DMS53 treated with DMSO at 0.1 percent for 48 hours (cell line): ENCODE measurements at regions not wholly inside any gene's neighbourhood (a gene's known extent, or its start where the extent isn't known, plus 50 kb on each side); places are given as distances from the start of the nearest gene placed in this dataset.

Experiments
- DNase-seq: peaks from one replicate; lab custom pipeline; 2025; ENCODE audit not compliant: unreplicated experiment; lab: John Stamatoyannopoulos, UW

- no peak for DNase-seq
Observed at GRCh38 chr1:193520472-193520871, 334.1 kb upstream of the B3GALT2 start.

GRCh38 chr1:193519922-193520321 lies 333.5 kb upstream of the B3GALT2 start:
- DNase-seq, result no peak

DNA sequence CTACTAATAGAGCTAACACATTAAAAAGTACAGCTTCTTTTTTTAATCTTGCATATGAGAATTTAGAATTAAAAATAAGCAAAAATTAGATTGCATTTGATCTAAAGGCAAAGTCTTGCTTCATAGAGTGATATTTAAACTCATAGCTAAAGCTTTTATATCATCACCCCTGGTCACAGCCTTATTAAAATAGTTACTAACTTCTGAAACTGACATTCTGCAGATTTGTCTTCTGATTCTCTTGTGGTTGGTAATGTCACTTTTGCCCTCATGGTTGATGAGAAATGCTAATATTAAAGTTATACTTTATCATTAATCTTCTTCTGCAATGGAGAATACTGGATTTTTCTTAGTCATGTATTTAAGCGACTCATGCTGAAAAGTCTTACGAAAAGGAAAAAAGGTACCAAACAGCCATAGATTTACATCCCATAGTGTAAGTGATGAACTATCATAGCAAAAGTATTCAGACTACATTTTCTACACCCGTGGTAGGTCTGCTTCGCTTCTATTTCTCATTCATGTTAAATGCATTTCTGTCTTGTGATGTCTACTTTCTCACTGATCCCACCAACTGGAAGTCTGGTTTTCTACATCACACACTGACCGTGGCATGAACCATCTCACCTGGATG lies 330.5 kb upstream of the B3GALT2 start:
- DNase-seq, result no peak

DNA sequence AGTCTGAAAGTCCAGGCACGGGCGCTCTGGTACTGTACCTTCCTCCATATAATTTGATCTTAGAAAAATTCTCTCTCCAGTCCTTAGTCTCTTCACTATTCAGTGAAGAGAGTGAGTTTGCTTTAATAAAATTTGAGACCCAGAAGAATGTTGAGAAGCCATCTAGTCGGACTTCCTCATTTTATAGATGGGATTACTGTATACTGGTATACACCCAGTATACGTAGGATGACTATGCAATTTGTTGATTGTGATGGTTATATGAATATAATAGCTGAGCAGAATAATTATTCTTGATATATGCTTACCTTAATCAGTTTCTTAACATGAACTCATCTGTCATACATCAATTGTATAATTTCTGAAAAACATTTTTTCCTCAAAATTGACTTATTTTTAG lies 328.0 kb upstream of the B3GALT2 start:
- DNase-seq, result no peak

DNA sequence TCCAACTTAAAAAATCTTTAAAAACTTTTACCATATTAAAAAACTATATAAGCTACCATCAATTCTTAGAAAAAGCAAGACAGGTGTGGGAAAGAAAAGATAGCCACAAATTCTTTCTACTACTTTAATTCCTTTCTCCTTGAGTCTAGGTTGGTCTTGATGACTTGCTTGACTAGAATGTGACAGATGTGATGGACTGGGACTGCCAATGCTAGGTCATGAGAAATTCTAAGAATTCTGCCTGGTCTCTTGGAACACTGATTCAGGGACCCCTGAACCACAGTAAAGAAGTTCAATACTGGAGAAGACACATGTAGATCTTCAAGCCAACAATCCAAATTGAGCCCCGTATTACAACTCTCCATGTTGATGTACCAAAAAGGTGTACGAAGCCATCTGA lies 326.6 kb upstream of the B3GALT2 start:
- no peak for DNase-seq

DNA sequence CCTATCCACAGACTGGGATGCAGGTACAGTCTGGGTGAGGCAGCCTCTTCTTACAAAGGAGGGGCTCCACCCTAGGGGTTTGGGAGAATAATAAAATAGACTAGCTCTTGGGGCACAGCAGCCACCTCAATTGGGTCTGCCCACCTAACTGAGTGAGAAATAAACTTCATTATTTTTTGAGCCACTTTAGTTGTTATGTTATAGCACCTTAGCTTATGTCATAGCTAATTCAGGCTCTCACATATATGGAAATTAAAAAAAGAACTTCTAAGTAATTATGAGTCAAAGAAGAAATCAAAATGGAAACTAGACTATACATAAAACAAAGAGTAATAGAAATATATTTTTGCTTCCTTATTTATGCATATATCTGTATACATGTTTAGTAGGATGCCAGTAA lies 318.5 kb upstream of the B3GALT2 start:
- no peak for DNase-seq

- no peak for DNase-seq
Observed at GRCh38 chr1:193498088-193498655, 311.8 kb upstream of the B3GALT2 start.

DNA sequence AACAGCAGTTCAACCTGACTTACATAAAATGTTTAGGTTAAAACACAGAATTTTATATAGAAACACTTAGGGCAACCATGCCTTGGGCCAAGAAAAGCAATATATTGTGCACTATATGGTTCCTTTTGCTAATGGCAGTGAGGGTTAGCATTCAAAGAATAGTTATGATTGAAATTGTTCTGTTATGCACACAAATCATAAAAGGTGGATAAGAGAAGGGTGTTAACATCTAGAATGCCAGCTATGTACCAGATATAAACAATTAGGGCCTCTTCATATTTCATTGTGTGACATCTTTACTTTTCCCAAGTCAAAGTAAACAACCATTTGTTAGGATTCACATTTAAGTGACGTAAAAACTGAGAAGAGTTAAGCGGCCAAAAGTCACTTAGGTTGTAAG lies 308.0 kb upstream of the B3GALT2 start:
- DNase-seq, result no peak

DNA sequence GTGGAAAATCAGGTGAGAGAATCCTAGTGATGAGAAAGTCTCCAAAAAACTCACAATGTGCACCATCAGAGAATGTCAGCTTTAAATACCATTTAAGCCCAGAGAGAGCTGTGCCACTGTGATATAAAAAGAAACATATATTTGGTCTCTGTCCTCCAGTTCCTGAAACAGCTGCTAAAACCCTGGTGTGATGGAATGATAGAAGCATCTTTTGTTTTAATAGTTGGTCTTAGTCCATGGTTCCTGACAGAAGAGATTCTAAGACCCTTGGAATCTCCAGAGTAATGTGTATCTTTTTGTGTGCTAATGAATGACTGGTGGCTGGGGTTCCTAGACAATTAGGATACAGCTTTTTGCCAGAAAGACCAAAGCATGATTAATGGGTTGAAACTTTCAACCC lies 302.8 kb upstream of the B3GALT2 start:
- DNase-seq, result no peak

DNA sequence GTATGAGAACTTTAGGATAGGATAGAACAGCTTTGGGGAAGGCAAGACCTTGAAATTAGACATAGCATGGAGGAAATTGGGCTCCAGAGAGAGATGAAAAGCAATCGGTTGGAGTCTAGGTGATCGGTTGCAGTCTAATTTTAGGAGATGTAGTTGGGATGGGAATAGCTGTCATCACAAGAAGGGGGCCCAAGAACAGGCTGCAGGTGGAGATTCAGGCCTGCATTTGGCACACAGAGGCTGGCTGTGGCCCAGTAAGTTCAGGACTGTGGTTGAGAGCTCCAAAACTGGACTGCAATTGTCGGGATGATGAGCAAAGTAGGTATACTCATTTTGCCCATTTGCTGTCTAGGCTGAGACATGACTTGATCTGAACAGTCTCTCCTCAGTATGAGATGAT lies 301.3 kb upstream of the B3GALT2 start:
- DNase-seq, result no peak

DNA sequence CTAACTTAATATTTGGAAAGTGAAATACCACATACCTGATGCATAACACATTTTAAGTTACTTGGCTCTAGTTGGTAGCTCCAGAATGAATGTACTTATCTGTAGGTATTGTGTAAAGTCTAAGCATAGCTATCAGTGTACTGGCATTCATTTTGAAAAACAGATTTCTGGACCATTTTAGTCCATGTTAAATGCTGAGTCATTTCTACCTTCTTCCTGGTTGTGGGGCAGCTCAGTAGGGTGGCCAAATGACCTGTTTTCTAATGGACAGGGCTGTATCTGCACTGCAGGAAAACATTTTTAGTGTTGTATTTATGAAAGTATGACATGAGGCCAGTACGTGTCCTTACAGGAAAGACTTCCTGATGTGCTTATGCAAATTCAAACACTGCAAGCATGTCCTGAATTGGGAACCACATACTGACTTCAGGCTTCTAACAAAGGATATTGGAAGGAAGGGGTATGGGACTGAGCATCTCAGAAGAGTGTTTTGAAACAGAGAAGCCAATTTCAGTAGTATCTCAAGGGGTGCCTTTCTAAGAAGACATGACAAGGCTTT lies 300.3 kb upstream of the B3GALT2 start:
- DNase-seq, result no peak

DNA sequence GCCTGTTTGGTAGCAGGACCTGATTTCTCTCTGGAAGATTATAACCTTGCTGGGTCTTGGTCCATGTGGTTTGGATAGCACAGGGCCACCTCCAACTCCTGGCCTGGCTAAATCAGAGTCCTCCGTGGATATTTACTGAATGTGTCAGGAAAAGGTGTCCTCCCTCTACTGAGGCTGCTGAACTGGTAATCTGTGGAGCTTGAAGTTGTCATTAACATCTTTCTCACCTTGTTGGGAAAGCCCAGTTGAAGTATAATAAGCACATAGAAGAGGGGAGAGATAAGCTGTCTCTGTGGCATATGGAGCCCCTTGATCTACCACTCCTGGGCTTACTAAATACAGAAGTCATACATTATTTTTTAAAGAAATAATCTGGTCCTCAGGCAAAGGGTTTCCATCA lies 294.3 kb upstream of the B3GALT2 start:
- no peak for DNase-seq

GRCh38 chr1:193479187-193479586 lies 292.8 kb upstream of the B3GALT2 start:
- no peak for DNase-seq

- DNase-seq, result no peak
Observed at GRCh38 chr1:193476748-193477147, 290.3 kb upstream of the B3GALT2 start.

- DNase-seq, result no peak
Observed at GRCh38 chr1:193473932-193474331, 287.5 kb upstream of the B3GALT2 start.

DNA sequence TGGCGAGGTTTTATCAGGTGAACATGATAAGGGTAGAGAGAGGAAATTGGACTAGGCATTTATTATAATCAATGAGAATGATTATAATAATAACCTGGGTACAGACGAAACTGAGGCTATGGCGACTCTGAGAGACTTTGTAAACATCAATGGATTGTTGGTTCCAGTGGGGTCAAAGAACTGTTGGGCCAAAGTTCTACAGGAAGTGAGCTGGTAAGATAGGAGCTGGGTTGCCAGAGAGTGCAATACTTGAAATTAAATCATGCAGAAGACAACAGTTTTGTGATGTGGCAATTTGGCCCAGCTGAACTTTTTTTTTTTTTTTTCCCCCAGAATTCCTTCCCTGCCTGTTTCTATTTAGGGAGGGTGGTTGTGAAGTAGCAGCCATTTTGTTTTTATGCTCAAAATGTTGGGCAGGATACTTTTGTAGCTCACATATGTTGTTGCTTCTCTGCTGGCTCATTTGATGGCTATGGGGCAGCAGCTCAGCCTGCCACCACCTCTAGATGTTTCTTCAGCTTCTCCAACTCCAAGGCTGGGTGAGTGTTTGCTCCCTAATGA lies 286.5 kb upstream of the B3GALT2 start:
- DNase-seq, result no peak

DNA sequence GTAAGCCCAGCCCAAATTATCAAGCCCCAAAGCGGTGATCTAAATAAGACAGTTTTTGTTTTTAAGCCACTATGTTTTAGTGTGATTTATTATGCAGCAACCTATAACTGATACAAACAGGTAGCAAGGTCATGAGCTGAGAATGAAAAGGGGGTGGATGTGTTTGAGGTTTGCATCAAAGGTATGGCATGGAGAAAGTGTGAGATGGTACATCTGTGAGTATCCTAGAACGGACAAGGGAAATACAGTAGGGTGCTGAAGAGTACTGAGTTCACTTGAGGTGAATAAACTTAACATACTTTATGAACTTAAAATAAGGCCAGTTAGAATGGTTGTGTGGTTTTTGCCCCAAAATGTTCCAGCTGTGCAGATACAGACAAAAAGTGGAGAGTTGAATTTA lies 286.0 kb upstream of the B3GALT2 start:
- no peak for DNase-seq

DNA sequence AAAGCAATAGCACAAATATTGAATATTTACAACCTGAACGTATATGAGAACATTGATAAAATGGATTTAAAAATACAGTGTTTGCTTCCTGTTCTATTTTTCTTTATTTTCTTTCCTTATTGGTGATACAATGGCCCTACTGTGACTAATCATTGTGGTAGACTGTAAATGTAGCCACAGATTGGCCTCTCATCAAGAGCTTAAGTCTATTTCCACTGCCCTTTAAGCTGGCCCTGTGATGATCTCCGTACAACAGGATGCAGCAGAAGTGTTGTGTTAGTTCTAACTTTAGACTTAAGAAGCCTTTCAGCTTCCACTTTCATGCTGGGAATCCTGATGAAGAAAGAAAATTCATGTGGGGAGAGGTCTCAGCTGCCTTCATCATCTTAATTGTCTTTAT lies 285.6 kb upstream of the B3GALT2 start:
- no peak for DNase-seq

DNA sequence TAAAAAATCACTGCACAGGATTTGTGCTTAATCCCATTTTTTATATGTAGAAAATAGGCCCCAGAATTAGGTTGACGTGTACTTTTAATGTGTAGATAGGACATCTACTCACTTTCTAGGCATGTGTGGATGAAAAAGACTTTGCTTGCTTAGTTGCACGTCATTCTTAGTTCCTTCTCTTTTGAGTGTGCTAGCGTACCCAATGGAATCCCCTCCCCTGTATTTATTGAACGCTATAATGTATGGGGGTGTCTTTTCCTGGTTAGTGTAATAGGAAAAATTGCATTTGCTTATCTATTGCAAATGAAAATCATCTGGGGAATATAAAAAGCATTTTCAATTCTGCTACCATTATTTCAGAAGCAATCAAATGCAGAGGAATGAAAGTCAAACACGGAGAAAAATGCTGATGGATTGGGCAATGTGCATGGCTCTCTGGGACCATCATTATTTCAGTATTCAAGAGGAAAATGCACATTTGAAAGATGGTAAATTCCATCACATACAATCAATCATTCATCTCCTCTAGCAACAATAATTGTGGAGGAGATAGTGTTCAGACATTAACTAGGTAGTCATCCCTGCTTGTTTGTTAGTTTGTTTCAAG lies 277.0 kb upstream of the B3GALT2 start:
- DNase-seq, result no peak

- no peak for DNase-seq
Observed at GRCh38 chr1:193462629-193463320, 276.4 kb upstream of the B3GALT2 start.

- DNase-seq, result no peak
Observed at GRCh38 chr1:193458628-193459027, 272.2 kb upstream of the B3GALT2 start.

GRCh38 chr1:193457676-193458075 lies 271.3 kb upstream of the B3GALT2 start:
- DNase-seq, result peak; percentile 19
